NCI-H526 (cell line): ENCODE measurements at regions not wholly inside any gene's neighbourhood (a gene's known extent, or its start where the extent isn't known, plus 50 kb on each side); places are given as distances from the start of the nearest gene placed in this dataset.
"Not testable (repeated sequence)": the region's sequence is repeated elsewhere in the genome, so short reads cannot be mapped to it uniquely, and the experiment has no call there.

Experiments used
- DNase-seq, 2 experiments: peaks; one replicate each; lab custom pipeline; 2025; lab: John Stamatoyannopoulos, UW

GRCh38 chr7:91690541-91691070 is 189.9 kb downstream of the MTERF1 start:
- no peak for DNase-seq

GRCh38 chr7:91691865-91692264 is 188.6 kb downstream of the MTERF1 start:
- no peak for DNase-seq

- no peak for DNase-seq
Measured at GRCh38 chr7:91692800-91693199, 187.7 kb downstream of the MTERF1 start.

- DNase-seq = no peak
Measured at GRCh38 chr7:91694351-91694841, 186.1 kb downstream of the MTERF1 start.

GRCh38 chr7:91710881-91711280 is 169.6 kb downstream of the MTERF1 start:
- DNase-seq = no peak

- no peak for DNase-seq
Measured at GRCh38 chr7:91713669-91714068, 166.8 kb downstream of the MTERF1 start.

GRCh38 chr7:91717681-91718470 is 162.6 kb downstream of the MTERF1 start:
- no peak for DNase-seq

GRCh38 chr7:91719008-91719407 is 161.5 kb downstream of the MTERF1 start:
- DNase-seq = no peak

GRCh38 chr7:91720260-91720937 is 160.1 kb downstream of the MTERF1 start:
- no peak for DNase-seq

- DNase-seq = no peak
Measured at GRCh38 chr7:91722831-91723230, 157.7 kb downstream of the MTERF1 start.

GRCh38 chr7:91729046-91729445 is 151.5 kb downstream of the MTERF1 start:
- DNase-seq = not testable (repeated sequence)

GRCh38 chr7:91731976-91732375 is 148.5 kb downstream of the MTERF1 start:
- DNase-seq = no peak

- DNase-seq = no peak
Measured at GRCh38 chr7:91749418-91749817, 131.1 kb downstream of the MTERF1 start.

GRCh38 chr7:91750091-91750490 is 130.4 kb downstream of the MTERF1 start:
- no peak for DNase-seq

- DNase-seq = no peak
Measured at GRCh38 chr7:91752102-91752501, 128.4 kb downstream of the MTERF1 start.

GRCh38 chr7:91754280-91754679 is 126.2 kb downstream of the MTERF1 start:
- DNase-seq = peak in 1 of 2 experiments; percentile 3

GRCh38 chr7:91755121-91755520 is 125.4 kb downstream of the MTERF1 start:
- not testable (repeated sequence) for DNase-seq

- peak; percentile 73 to 85 for DNase-seq
Measured at GRCh38 chr7:91759205-91759863, 121.2 kb downstream of the MTERF1 start.

GRCh38 chr7:91767820-91768219 is 112.7 kb downstream of the MTERF1 start:
- no peak for DNase-seq

- DNase-seq = no peak
Measured at GRCh38 chr7:91771394-91771793, 109.1 kb downstream of the MTERF1 start.

GRCh38 chr7:91771921-91772815 is 108.3 kb downstream of the MTERF1 start:
- DNase-seq = no peak
